GM10248 (cell line): ENCODE measurements at regions not wholly inside any gene's neighbourhood (a gene's known extent, or its start where the extent isn't known, plus 50 kb on each side); places are given as distances from the start of the nearest gene placed in this dataset.
"Not testable (repeated sequence)": the region's sequence is repeated elsewhere in the genome, so short reads cannot be mapped to it uniquely, and the experiment has no call there.

ENCODE experiments used
- CTCF ChIA-PET: fragments of 300-600 bp; sonication (Branson Sonifier 250); formaldehyde crosslinking; extraction: SDS; loops from one replicate; lab custom pipeline; 2021; ENCODE audit warnings: antibody characterized with exemption; lab: Yijun Ruan, JAX
- POLR2A ChIA-PET: fragments of 350-650 bp; sonication (Branson Sonifier 250); formaldehyde crosslinking; extraction: SDS; loops from one replicate; lab custom pipeline; 2020; ENCODE audit warnings: antibody characterized with exemption; lab: Yijun Ruan, JAX
- DNase-seq: peaks from one replicate; pipeline ENCODE4 v3.0.0; 2012; ENCODE audit errors: extremely low spot score
- CTCF ChIP-seq: IDR thresholded peaks from 2 replicates; pipeline ENCODE4 v1.5.1; 2012; ENCODE audit warnings: mild to moderate bottlenecking, low read depth; ENCODE audit errors: extremely low read depth, missing control alignments, control extremely low read depth

GRCh38 chr7:54278847-54279246, 263.3 kb upstream of the VSTM2A start:
- DNase-seq = no peak
- POLR2A ChIA-PET = no interaction called here
- CTCF ChIA-PET = no interaction called here
- no peak for TF ChIP-seq CTCF

- no peak for DNase-seq
- ChIA-PET CTCF (interaction anchor here (1.2 kb wide), 1 partner anchor 175 kb away, joined by 3 read pairs; no protein-coding TSS in a partner anchor), POLR2A (no interaction called here)
- TF ChIP-seq CTCF = no peak
These were observed 249.8 kb upstream of the VSTM2A start for GRCh38 chr7:54292171-54292925.

- no peak for TF ChIP-seq CTCF
- CTCF ChIA-PET = no interaction called here
- DNase-seq = no peak
- POLR2A ChIA-PET = no interaction called here
These were observed 242.7 kb upstream of the VSTM2A start for GRCh38 chr7:54299426-54299825.

- CTCF ChIA-PET, POLR2A ChIA-PET, DNase-seq: not testable (repeated sequence)
These were observed 226.2 kb upstream of the VSTM2A start for GRCh38 chr7:54315955-54316354.

- ChIA-PET CTCF (interaction anchor here (2.5 kb wide), 1 partner anchor 86 kb away, joined by 5 read pairs; no protein-coding TSS in a partner anchor), POLR2A (no interaction called here)
- no peak for DNase-seq
- no peak for TF ChIP-seq CTCF
These were observed 215.5 kb upstream of the VSTM2A start for GRCh38 chr7:54326592-54327167.

- ChIA-PET POLR2A (no interaction called here), CTCF (interaction anchor here (0.7 kb wide), 1 partner anchor 76 kb away, joined by 3 read pairs; no protein-coding TSS in a partner anchor)
- TF ChIP-seq CTCF = no peak
- no peak for DNase-seq
These were observed 211.9 kb upstream of the VSTM2A start for GRCh38 chr7:54330216-54330800.

- DNase-seq = no peak
- POLR2A ChIA-PET = no interaction called here
- TF ChIP-seq CTCF = no peak
- CTCF ChIA-PET = interaction anchor here (1.2 kb wide), 1 partner anchor 28 kb away, joined by 3 read pairs; no protein-coding TSS in a partner anchor
These were observed 210.9 kb upstream of the VSTM2A start for GRCh38 chr7:54331311-54331710.
